Karpas-422 (cell line): ENCODE measurements at regions not wholly inside any gene's neighbourhood (a gene's known extent, or its start where the extent isn't known, plus 50 kb on each side); places are given as distances from the start of the nearest gene placed in this dataset.

Experiments
- DNase-seq: peaks from one replicate; pipeline ENCODE4 v3.0.0-alpha.2; 2015
- H2AFZ ChIP-seq: fragments of 200-600 bp; sonication (generic); 2 replicates; pipeline ENCODE4 v1.6.1; 2014; ENCODE audit warnings: antibody characterized with exemption, low read length, mixed read lengths
- H3K27ac ChIP-seq: fragments of 200-600 bp; sonication (generic); 2 replicates; pipeline ENCODE4 v1.5.1; 2014; ENCODE audit warnings: mild to moderate bottlenecking, low read length, moderate library complexity
- H3K27me3 ChIP-seq: fragments of 200-600 bp; sonication (generic); 2 replicates; pipeline ENCODE4 v1.6.1; 2014; ENCODE audit warnings: low read length, mixed read lengths
- H3K36me3 ChIP-seq: fragments of 200-600 bp; sonication (generic); 2 replicates; pipeline ENCODE4 v1.6.1; 2014; ENCODE audit warnings: low read length, mixed read lengths; ENCODE audit not compliant: insufficient read depth
- H3K4me1 ChIP-seq: fragments of 200-600 bp; sonication (generic); 2 replicates; pipeline ENCODE4 v1.6.1; 2014; ENCODE audit warnings: mild to moderate bottlenecking, low read length, mixed read lengths
- H3K4me2 ChIP-seq: fragments of 200-600 bp; sonication (generic); 2 replicates; pipeline ENCODE4 v1.6.1; 2014; ENCODE audit warnings: low read length, low read depth, mild to moderate bottlenecking; ENCODE audit not compliant: poor library complexity, severe bottlenecking
- H3K4me3 ChIP-seq: fragments of 200-600 bp; sonication (generic); 2 replicates; pipeline ENCODE4 v1.5.1; 2014; ENCODE audit warnings: mild to moderate bottlenecking, antibody characterized with exemption, low read length, mixed read lengths
- H3K79me2 ChIP-seq: fragments of 200-600 bp; sonication (generic); 2 replicates; pipeline ENCODE4 v1.6.1; 2014; ENCODE audit warnings: mild to moderate bottlenecking, low read length, mixed read lengths
- H3K9ac ChIP-seq: fragments of 200-600 bp; sonication (generic); 2 replicates; pipeline ENCODE4 v1.6.0; 2014; ENCODE audit warnings: low read length
- H3K9me2 ChIP-seq: fragments of 200-600 bp; sonication (generic), shearing (Covaris generic); replicated peaks from 2 replicates; pipeline ENCODE4 v1.6.0; 2014; ENCODE audit warnings: mild to moderate bottlenecking, low read length, moderate library complexity; ENCODE audit not compliant: insufficient read depth
- H3K9me3 ChIP-seq: fragments of 300-700, 200-600 bp; sonication (generic); 2 replicates; pipeline ENCODE4 v1.6.1; 2014; ENCODE audit warnings: low read length, mixed read lengths
- H4K20me1 ChIP-seq: fragments of 200-600 bp; sonication (generic); 2 replicates; pipeline ENCODE4 v1.6.1; 2014; ENCODE audit warnings: mild to moderate bottlenecking, antibody characterized with exemption, low read length, low read depth; ENCODE audit not compliant: insufficient read depth

DNA sequence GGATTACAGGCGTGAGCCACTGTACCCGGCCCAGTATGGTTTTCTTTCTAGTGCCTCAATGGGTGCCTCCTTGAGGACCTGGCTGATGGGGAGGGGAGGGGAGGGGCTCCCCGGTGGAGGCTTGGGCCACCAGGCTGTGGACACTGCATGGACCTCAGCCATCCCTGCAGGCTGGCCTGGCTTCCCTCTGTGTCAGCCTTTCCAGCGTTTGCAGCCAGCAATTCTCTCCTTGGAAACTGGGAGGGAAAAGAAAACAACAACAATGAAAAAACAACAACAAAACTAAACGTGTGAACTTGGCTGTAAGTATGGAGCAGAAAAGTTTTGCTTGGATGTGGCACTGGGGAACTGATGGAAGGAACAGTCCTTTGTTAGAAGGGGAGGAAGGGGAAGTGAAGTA, 159.3 kb downstream of the GLI2 start:
- no peak overlapping the region for H3K9ac ChIP-seq
- DNase-seq: no peak

DNA sequence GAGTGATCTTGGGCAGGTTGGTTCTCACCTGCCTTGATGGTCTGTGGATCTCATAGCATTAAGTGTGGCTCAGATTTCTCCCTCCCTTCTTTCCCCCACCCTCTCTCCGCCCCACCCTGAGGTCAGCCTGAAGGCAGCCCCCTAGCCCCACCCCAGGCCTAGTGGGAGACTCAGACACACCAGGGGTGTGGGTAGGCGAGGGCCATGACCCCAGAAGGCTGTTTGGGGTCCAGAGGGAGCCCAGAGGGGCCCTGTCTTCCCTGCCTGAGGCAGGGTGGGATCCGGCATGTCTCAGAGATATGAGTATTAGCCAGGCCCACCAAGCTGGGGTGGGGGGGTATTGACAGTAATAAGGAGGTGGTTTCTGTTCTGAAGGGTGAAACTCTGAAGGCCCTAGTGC, 160.5 kb downstream of the GLI2 start:
- no peak overlapping the region for H3K9ac ChIP-seq
- H3K27me3 ChIP-seq: no peaks in the 10 kb centered on the region
- H3K27ac ChIP-seq: no peak overlapping the region

More for the DNA sequence above, 159.3 kb downstream of the GLI2 start:
- Histone ChIP-seq H2AFZ (no peak overlapping the region), H3K9me3 (no peaks in the 10 kb centered on the region), H3K4me2 (no peak overlapping the region), H3K4me1 (no peaks in the 10 kb centered on the region), H3K27me3 (no peaks in the 10 kb centered on the region), H3K4me3 (no peak overlapping the region), H3K36me3 (no peaks in the 10 kb centered on the region), H3K79me2 (no peaks in the 10 kb centered on the region), H3K27ac (no peak overlapping the region), H4K20me1 (no peaks in the 10 kb centered on the region), H3K9me2 (no peaks in the 10 kb centered on the region)

GRCh38 chr2:120896901-120897300, 161.2 kb downstream of the GLI2 start:
- no peak for DNase-seq
- H4K20me1 ChIP-seq: no peaks in the 10 kb centered on the region
- no peaks in the 10 kb centered on the region for H3K79me2 ChIP-seq

More for the DNA sequence above, 160.5 kb downstream of the GLI2 start:
- no peaks in the 10 kb centered on the region for H3K4me1 ChIP-seq
- no peak overlapping the region for H3K4me3 ChIP-seq
- H3K9me2 ChIP-seq: no peaks in the 10 kb centered on the region
- no peaks in the 10 kb centered on the region for H3K79me2 ChIP-seq
- H4K20me1 ChIP-seq: no peaks in the 10 kb centered on the region
- H3K9me3 ChIP-seq: no peaks in the 10 kb centered on the region
- no peak overlapping the region for H3K4me2 ChIP-seq
- no peak overlapping the region for H2AFZ ChIP-seq
- H3K36me3 ChIP-seq: no peaks in the 10 kb centered on the region
- no peak for DNase-seq

DNA sequence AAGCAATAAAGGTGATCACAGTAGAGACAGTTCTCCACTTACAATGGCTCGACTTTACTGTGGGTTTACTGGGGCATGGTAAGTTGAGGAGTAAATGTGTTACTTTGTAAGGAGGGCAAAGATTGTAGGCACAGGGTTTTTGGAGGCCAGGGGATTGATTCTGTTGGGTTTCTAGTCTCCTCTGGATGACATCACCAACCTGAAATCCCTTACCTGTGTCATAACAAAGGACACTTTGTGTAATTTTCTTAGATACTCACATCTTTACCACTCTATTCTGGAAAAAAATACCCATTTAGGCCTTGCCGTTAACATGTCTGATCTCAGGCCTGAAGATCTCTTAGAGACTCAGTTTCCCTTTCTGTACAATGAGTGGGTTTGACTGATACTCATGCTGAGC, 161.7 kb downstream of the GLI2 start:
- H3K9me3 ChIP-seq: no peaks in the 10 kb centered on the region
- no peak overlapping the region for H3K27ac ChIP-seq
- H3K36me3 ChIP-seq: no peaks in the 10 kb centered on the region
- no peaks in the 10 kb centered on the region for H4K20me1 ChIP-seq
- no peak overlapping the region for H3K4me3 ChIP-seq
- DNase-seq: no peak
- H3K4me2 ChIP-seq: no peak overlapping the region
- H3K79me2 ChIP-seq: no peaks in the 10 kb centered on the region
- no peak overlapping the region for H2AFZ ChIP-seq
- no peaks in the 10 kb centered on the region for H3K4me1 ChIP-seq
- no peak overlapping the region for H3K9ac ChIP-seq
- H3K9me2 ChIP-seq: no peaks in the 10 kb centered on the region
- no peaks in the 10 kb centered on the region for H3K27me3 ChIP-seq

More at GRCh38 chr2:120896901-120897300, 161.2 kb downstream of the GLI2 start:
- no peaks in the 10 kb centered on the region for H3K4me1 ChIP-seq
- H3K4me2 ChIP-seq: no peak overlapping the region
- no peak overlapping the region for H3K9ac ChIP-seq
- no peaks in the 10 kb centered on the region for H3K9me3 ChIP-seq
- H3K27ac ChIP-seq: no peak overlapping the region
- H3K27me3 ChIP-seq: no peaks in the 10 kb centered on the region
- H3K36me3 ChIP-seq: no peaks in the 10 kb centered on the region
- H2AFZ ChIP-seq: no peak overlapping the region
- no peak overlapping the region for H3K4me3 ChIP-seq
- H3K9me2 ChIP-seq: no peaks in the 10 kb centered on the region

GRCh38 chr2:120898496-120898895, 162.8 kb downstream of the GLI2 start:
- no peaks in the 10 kb centered on the region for H3K79me2 ChIP-seq
- no peaks in the 10 kb centered on the region for H3K27me3 ChIP-seq
- H3K4me2 ChIP-seq: no peak overlapping the region
- H3K9me3 ChIP-seq: no peaks in the 10 kb centered on the region
- no peak overlapping the region for H2AFZ ChIP-seq
- H3K4me3 ChIP-seq: no peak overlapping the region
- no peaks in the 10 kb centered on the region for H4K20me1 ChIP-seq
- no peaks in the 10 kb centered on the region for H3K36me3 ChIP-seq
- no peaks in the 10 kb centered on the region for H3K4me1 ChIP-seq
- DNase-seq: no peak
- H3K9me2 ChIP-seq: no peaks in the 10 kb centered on the region
- no peak overlapping the region for H3K27ac ChIP-seq
- H3K9ac ChIP-seq: no peak overlapping the region

DNA sequence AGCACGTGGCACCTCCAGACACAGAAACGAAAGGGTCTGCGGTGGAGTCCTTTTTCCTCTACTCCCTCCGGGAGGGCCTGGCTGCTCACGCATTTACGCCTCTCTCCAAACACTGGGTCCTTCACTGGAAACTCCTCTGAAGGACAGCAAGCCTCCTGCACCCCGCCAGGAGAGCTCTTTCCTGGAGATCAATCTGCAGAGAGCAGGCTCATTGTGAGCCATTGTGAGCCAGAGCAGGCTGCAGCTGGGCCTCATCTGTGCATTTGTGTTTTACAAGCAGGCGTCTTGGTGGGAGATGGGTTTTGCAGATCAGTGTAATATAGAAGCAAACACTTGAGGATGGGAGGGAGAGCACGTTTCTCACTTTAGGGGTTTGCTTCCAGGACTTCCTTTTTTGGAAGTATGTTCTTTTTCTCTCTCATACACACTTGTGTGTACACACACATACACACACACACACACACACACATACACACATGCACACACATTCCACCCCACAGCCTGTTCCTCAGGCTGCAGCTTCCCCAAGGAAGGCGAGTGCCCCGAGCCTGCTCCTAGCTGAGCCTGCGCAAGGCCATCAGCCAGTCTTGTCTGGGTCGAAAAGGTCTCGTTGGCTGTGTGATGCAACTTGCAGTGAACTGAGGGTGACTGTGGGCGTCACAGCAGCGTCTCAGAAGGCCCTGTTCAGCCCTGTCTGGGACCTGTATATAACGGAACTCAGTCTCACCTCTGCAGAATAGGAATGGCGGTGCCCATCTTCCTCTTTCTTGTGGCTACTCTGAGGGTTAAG, 163.5 kb downstream of the GLI2 start:
- no peak for DNase-seq
- no peak overlapping the region for H3K4me3 ChIP-seq
- no peaks in the 10 kb centered on the region for H3K36me3 ChIP-seq
- H3K9ac ChIP-seq: no peak overlapping the region
- no peaks in the 10 kb centered on the region for H3K79me2 ChIP-seq
- no peaks in the 10 kb centered on the region for H3K27me3 ChIP-seq
- no peaks in the 10 kb centered on the region for H3K9me2 ChIP-seq
- H3K4me1 ChIP-seq: no peaks in the 10 kb centered on the region
- no peak overlapping the region for H3K27ac ChIP-seq
- no peak overlapping the region for H3K4me2 ChIP-seq
- H4K20me1 ChIP-seq: no peaks in the 10 kb centered on the region
- H3K9me3 ChIP-seq: no peaks in the 10 kb centered on the region
- no peak overlapping the region for H2AFZ ChIP-seq

DNA sequence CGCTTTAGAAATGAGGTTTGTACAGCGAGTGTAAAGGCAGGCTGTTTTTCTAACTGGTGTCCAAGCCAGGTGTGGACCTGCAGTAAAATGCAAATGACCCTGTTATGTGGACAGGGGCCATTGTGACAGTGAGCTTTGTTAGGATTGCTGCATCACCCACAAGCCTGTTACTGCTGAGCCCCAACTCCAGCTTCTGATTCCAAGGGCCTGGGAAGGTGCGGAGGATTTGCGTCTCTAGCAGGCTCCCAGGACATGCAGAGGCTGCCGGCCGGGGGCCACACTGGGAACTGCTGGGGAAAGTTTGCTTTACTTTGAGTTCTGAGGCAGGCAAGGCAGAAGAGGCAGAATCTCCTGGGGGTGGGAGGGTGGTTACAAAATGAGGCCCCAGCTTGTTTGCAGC, 164.1 kb downstream of the GLI2 start:
- Histone ChIP-seq H3K9ac (no peak overlapping the region), H3K27ac (no peak overlapping the region), H3K4me1 (no peaks in the 10 kb centered on the region), H3K4me3 (no peak overlapping the region), H4K20me1 (no peaks in the 10 kb centered on the region), H3K79me2 (no peaks in the 10 kb centered on the region), H3K27me3 (no peaks in the 10 kb centered on the region), H3K36me3 (no peaks in the 10 kb centered on the region), H3K9me3 (no peaks in the 10 kb centered on the region), H2AFZ (no peak overlapping the region), H3K4me2 (no peak overlapping the region), H3K9me2 (no peaks in the 10 kb centered on the region)
- no peak for DNase-seq

GRCh38 chr2:120901201-120901600, 165.5 kb downstream of the GLI2 start:
- Histone ChIP-seq H3K4me1 (no peaks in the 10 kb centered on the region), H3K4me3 (no peak overlapping the region), H3K4me2 (no peak overlapping the region), H2AFZ (no peak overlapping the region), H4K20me1 (no peaks in the 10 kb centered on the region), H3K9me2 (no peaks in the 10 kb centered on the region), H3K9me3 (no peaks in the 10 kb centered on the region), H3K9ac (no peak overlapping the region), H3K79me2 (no peaks in the 10 kb centered on the region), H3K27me3 (no peaks in the 10 kb centered on the region), H3K27ac (no peak overlapping the region), H3K36me3 (no peaks in the 10 kb centered on the region)
- no peak for DNase-seq
